Fibroblast of mammary gland (primary cell): ENCODE measurements at regions not wholly inside any gene's neighbourhood (a gene's known extent, or its start where the extent isn't known, plus 50 kb on each side); places are given as distances from the start of the nearest gene placed in this dataset.

Experiments used
- DNase-seq: peaks from one replicate; pipeline ENCODE4 v3.0.0-alpha.2; 2010; ENCODE audit warnings: low read depth
- H3K4me3 ChIP-seq: 2 replicates; pipeline ENCODE4 v1.5.1; 2011; ENCODE audit warnings: low read depth, mild to moderate bottlenecking, low read length, moderate library complexity; ENCODE audit not compliant: control insufficient read depth
- CTCF ChIP-seq: conservative IDR thresholded peaks from 2 replicates; pipeline ENCODE4 v1.5.1; 2011; ENCODE audit warnings: low read depth, low read length, inconsistent platforms; ENCODE audit not compliant: control insufficient read depth, insufficient read depth

GRCh38 chr13:59016250-59016649, 1147.5 kb downstream of the DIAPH3 start:
- no peak for DNase-seq
- no peak for TF ChIP-seq CTCF
- no peak overlapping the region for H3K4me3 ChIP-seq

- no peak overlapping the region for H3K4me3 ChIP-seq
- no peak for TF ChIP-seq CTCF
- no peak for DNase-seq
Observed at GRCh38 chr13:59024434-59024833, 1139.3 kb downstream of the DIAPH3 start.

GRCh38 chr13:59034198-59034597, 1129.5 kb downstream of the DIAPH3 start:
- TF ChIP-seq CTCF: no peak
- H3K4me3 ChIP-seq: no peak overlapping the region
- DNase-seq: no peak

- no peak overlapping the region for H3K4me3 ChIP-seq
- DNase-seq: no peak
- TF ChIP-seq CTCF: no peak
Observed at GRCh38 chr13:59038824-59039223, 1124.9 kb downstream of the DIAPH3 start.

- no peak for TF ChIP-seq CTCF
- H3K4me3 ChIP-seq: no peak overlapping the region
- no peak for DNase-seq
Observed at GRCh38 chr13:59043016-59043415, 1120.7 kb downstream of the DIAPH3 start.

GRCh38 chr13:59047546-59047945, 1116.2 kb downstream of the DIAPH3 start:
- TF ChIP-seq CTCF: no peak
- no peak overlapping the region for H3K4me3 ChIP-seq
- no peak for DNase-seq

GRCh38 chr13:59061621-59062020, 1102.1 kb downstream of the DIAPH3 start:
- no peak for TF ChIP-seq CTCF
- H3K4me3 ChIP-seq: no peak overlapping the region
- no peak for DNase-seq
